HepG2 (cell line): ENCODE measurements at regions not wholly inside any gene's neighbourhood (a gene's known extent, or its start where the extent isn't known, plus 50 kb on each side); places are given as distances from the start of the nearest gene placed in this dataset.

Experiments
- ATAC-seq: fragments of 200-7000 bp; cut with Tn5 transposase; 3 replicates; pipeline ENCODE4 v1.9.1; 2020; ENCODE audit warnings: mild to moderate bottlenecking, moderate library complexity
- BruUV-seq: library from RNA; stranded (reverse); fragments of 400-500 nt; replicated peaks from 2 replicates; lab custom pipeline; 2021; lab: Mats Ljungman, UMichigan
- CTCF ChIA-PET: fragments of 300-600 bp; formaldehyde crosslinking; extraction: SDS; loops from one replicate; lab custom pipeline; 2021; ENCODE audit warnings: low total read pairs, inconsistent platforms, low intra/inter-chr PET ratio; lab: Yijun Ruan, JAX
- POLR2A ChIA-PET: fragments of 350-600 bp; sonication (Branson Sonifier 250); formaldehyde crosslinking; loops from one replicate; lab custom pipeline; 2020; ENCODE audit warnings: antibody characterized with exemption, inconsistent platforms; lab: Yijun Ruan, JAX
- DNase-seq: peaks from one replicate; pipeline ENCODE4 v3.0.0-alpha.2; 2015; ENCODE audit warnings: low spot score
- FAIRE-seq: peaks from 3 replicates; lab custom pipeline; 2011; peaks lifted over from hg19 to GRCh38; lab: Jason Lieb, UNC
- H2AFZ ChIP-seq: one replicate; pipeline ENCODE4 v1.6.1; 2011; ENCODE audit warnings: low read length, inconsistent platforms
- H3K27ac ChIP-seq: fragments of 300-600 bp; 3 replicates; pipeline ENCODE4 v1.8.0; 2011; ENCODE audit warnings: mixed run types, mild to moderate bottlenecking, mixed read lengths, low read length, inconsistent platforms; ENCODE audit not compliant: insufficient read depth; ENCODE audit errors: extremely low read length
- H3K27me3 ChIP-seq, 2 experiments: fragments of 200-600 bp in 1 of 2; 2 replicates in 1 of 2; 3 replicates in 1 of 2; pipeline versions ENCODE4 v1.6.0 to v1.8.0; 2011; ENCODE audit warnings: low read length in 2 of 2, mild to moderate bottlenecking in 2 of 2, moderate library complexity in 2 of 2, inconsistent platforms in 1 of 2; ENCODE audit not compliant: insufficient read depth in 2 of 2, control insufficient read depth in 1 of 2
- H3K36me3 ChIP-seq, 2 experiments: fragments of 200-600 bp in 1 of 2; replicated peaks in 1 of 2; 2 replicates in 1 of 2; 3 replicates in 1 of 2; pipeline versions ENCODE4 v1.5.1 to v1.8.0; 2011; ENCODE audit warnings: low read length in 2 of 2, inconsistent platforms in 1 of 2; ENCODE audit not compliant: insufficient read depth in 2 of 2, control insufficient read depth in 1 of 2
- H3K4me1 ChIP-seq: 2 replicates; pipeline ENCODE4 v1.5.1; 2012; ENCODE audit warnings: low read length, inconsistent platforms; ENCODE audit not compliant: insufficient read depth
- H3K4me2 ChIP-seq: 2 replicates; pipeline ENCODE4 v1.6.0; 2011; ENCODE audit warnings: low read depth, low read length, inconsistent platforms
- H3K4me3 ChIP-seq, 3 experiments: fragments of 200-600 bp in 1 of 3; sonication (generic), shearing (Covaris generic) in 1 of 3; replicated peaks in 1 of 3; 2 replicates each; pipeline ENCODE4 v1.5.1; 2011 to 2016; ENCODE audit warnings: low read length in 3 of 3, inconsistent platforms in 2 of 3, low read depth in 2 of 3, mild to moderate bottlenecking in 2 of 3, control low read depth in 1 of 3, mixed read lengths in 1 of 3; ENCODE audit not compliant: insufficient read depth in 1 of 3
- H3K79me2 ChIP-seq: one replicate; pipeline ENCODE4 v1.6.1; 2011; ENCODE audit warnings: low read length, inconsistent platforms; ENCODE audit not compliant: insufficient read depth
- H3K9ac ChIP-seq: 2 replicates; pipeline ENCODE4 v1.6.0; 2011; ENCODE audit warnings: mild to moderate bottlenecking, low read depth, low read length, inconsistent platforms; ENCODE audit not compliant: insufficient read depth
- H3K9me3 ChIP-seq: 2 replicates; pipeline ENCODE4 v1.5.1; 2012; ENCODE audit warnings: mild to moderate bottlenecking, low read length
- H4K20me1 ChIP-seq: 2 replicates; pipeline ENCODE4 v1.6.0; 2011; ENCODE audit warnings: inconsistent platforms, mild to moderate bottlenecking, low read length, moderate library complexity; ENCODE audit not compliant: insufficient read depth
- ATRX ChIP-seq: sonication (generic); formaldehyde crosslinking; IDR thresholded peaks from 2 replicates; pipeline ENCODE4 v1.4.0; 2020; ENCODE audit warnings: missing genetic modification reagents, borderline replicate concordance
- DR1 ChIP-seq: sonication (generic); formaldehyde crosslinking; IDR thresholded peaks from 2 replicates; pipeline ENCODE4 v1.8.0; 2021; ENCODE audit warnings: mild to moderate bottlenecking, missing genetic modification reagents, inconsistent platforms
- EED ChIP-seq: sonication (generic); formaldehyde crosslinking; IDR thresholded peaks from 2 replicates; pipeline ENCODE4 v1.5.0; 2020; ENCODE audit warnings: mild to moderate bottlenecking, missing genetic modification reagents
- EHMT2 ChIP-seq: fragments of 200-600 bp; sonication (generic); IDR thresholded peaks from 2 replicates; pipeline ENCODE4 v1.7.0; 2017; ENCODE audit warnings: antibody characterized with exemption, low read depth, low read length, borderline replicate concordance
- ETV5 ChIP-seq: IDR thresholded peaks from 2 replicates; pipeline ENCODE4 v1.6.1; 2018; ENCODE audit warnings: missing biosample characterization, missing genetic modification reagents, inconsistent platforms, borderline replicate concordance
- HOXD1 ChIP-seq: sonication (generic); formaldehyde crosslinking; IDR thresholded peaks from 2 replicates; pipeline ENCODE4 v1.5.0; 2020; ENCODE audit warnings: missing genetic modification reagents
- KDM6A ChIP-seq: IDR thresholded peaks from 2 replicates; pipeline ENCODE4 v1.6.1; 2016; ENCODE audit warnings: low read depth
- TBP ChIP-seq: sonication (generic); formaldehyde crosslinking; IDR thresholded peaks from 2 replicates; pipeline ENCODE4 v1.5.0; 2020; ENCODE audit warnings: missing genetic modification reagents
- ZKSCAN5 ChIP-seq: sonication (generic); formaldehyde crosslinking; IDR thresholded peaks from 2 replicates; pipeline ENCODE4 v1.5.1; 2020; ENCODE audit warnings: mild to moderate bottlenecking, missing genetic modification reagents
- WGBS: methylation state at CpG from one replicate; pipeline ENCODE4 v1.1.6; 2017; ENCODE audit warnings: low lambda C conversion rate; 5-methylcytosine and 5-hydroxymethylcytosine counted together
- in situ Hi-C: cut with HindIII; loops from 2 replicates; pipeline ENCODE4 v1.10.0; 2017; ENCODE audit warnings: low pct_unique_long_range_greater_than_20kb; ENCODE audit not compliant: extremely low pct_ligation_motif_present
- intact Hi-C: fragments of 100-400 bp; cut with micrococcal nuclease; formaldehyde crosslinking; loops from one replicate; pipeline ENCODE4 v1.10.0; 2022; ENCODE audit not compliant: unreplicated experiment
- TF ChIP-seq, protein P1 (sequence below): sonication (generic); formaldehyde crosslinking; IDR thresholded peaks from 2 replicates; pipeline ENCODE4 v1.4.0; 2020; ENCODE audit warnings: missing genetic modification reagents

- no peak for FAIRE-seq
- no peak for ATAC-seq
- Histone ChIP-seq H3K4me3 (no peak overlapping the region), H3K27me3 (no peaks in the 10 kb centered on the region), H3K9ac (no peak overlapping the region), H4K20me1 (no peaks in the 10 kb centered on the region), H3K4me2 (no peak overlapping the region), H3K9me3 (no peaks in the 10 kb centered on the region), H3K27ac (no peak overlapping the region), H3K79me2 (no peaks in the 10 kb centered on the region), H3K36me3 (no peaks in the 10 kb centered on the region), H3K4me1 (peaks cover 4% of the 10 kb centered on the region; the same call in 1 of the 2 replicates), H2AFZ (no peak overlapping the region)
- no peak for DNase-seq
- ChIA-PET POLR2A (no interaction called here), CTCF (no interaction called here)
- WGBS = 8% methylated on average over 4 of the region's 4 CpGs
- TF ChIP-seq HOXD1 (CRISPR knock-in tag) (no peak), DR1 (CRISPR knock-in tag) (no peak), KDM6A (CRISPR knock-in tag) (no peak), ETV5 (CRISPR knock-in tag) (no peak), ZKSCAN5 (no peak), TBP (CRISPR knock-in tag) (no peak), EHMT2 (no peak), EED (CRISPR knock-in tag) (no peak), ATRX (no peak)
- TF ChIP-seq, protein P1, sequence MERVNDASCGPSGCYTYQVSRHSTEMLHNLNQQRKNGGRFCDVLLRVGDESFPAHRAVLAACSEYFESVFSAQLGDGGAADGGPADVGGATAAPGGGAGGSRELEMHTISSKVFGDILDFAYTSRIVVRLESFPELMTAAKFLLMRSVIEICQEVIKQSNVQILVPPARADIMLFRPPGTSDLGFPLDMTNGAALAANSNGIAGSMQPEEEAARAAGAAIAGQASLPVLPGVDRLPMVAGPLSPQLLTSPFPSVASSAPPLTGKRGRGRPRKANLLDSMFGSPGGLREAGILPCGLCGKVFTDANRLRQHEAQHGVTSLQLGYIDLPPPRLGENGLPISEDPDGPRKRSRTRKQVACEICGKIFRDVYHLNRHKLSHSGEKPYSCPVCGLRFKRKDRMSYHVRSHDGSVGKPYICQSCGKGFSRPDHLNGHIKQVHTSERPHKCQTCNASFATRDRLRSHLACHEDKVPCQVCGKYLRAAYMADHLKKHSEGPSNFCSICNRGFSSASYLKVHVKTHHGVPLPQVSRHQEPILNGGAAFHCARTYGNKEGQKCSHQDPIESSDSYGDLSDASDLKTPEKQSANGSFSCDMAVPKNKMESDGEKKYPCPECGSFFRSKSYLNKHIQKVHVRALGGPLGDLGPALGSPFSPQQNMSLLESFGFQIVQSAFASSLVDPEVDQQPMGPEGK = no peak
- intact Hi-C loops = no loop called here
- in situ Hi-C loops = loop anchor here (10.0 kb wide), 1 partner anchor 868 kb away; no protein-coding TSS in a partner anchor
- BruUV-seq = no TSS peak
These were observed 798.4 kb upstream of the ACVR2A start for GRCh38 chr2:147046473-147046872.
